ENCODE measurements at regions not wholly inside any gene's neighbourhood (a gene's known extent, or its start where the extent isn't known, plus 50 kb on each side); places are given as distances from the start of the nearest gene placed in this dataset.

DNA sequence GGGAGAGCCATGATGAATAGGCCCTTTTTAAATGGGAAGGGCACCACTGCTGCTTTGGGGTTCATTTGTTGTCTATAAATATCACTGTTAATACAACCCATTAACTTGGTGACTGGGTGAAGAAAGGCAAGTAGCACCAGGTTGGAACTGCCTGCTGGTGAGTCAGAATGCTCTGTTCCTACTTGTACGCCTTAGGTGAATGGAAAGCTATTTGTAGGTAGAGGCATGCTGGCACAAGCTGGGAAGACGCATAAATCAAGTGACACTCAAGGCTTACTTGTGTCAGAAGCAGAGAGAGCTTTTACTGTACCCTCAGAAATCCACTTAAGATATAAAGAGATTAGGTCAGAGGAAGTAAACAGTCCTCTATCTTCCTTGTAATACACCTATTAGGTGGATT, 142.5 kb downstream of the TMX1 start:
- Histone ChIP-seq H4K20me1 (ENCODE audit: insufficient read depth, low read length, poor library complexity, severe bottlenecking) (no peaks in the 10 kb centered on the region), H3K9me3 (ENCODE audit: insufficient read depth, low read depth, low read length) (no peaks in the 10 kb centered on the region), H3F3A (ENCODE audit: low read depth) (no peaks in the 10 kb centered on the region), H3K4me3 (ENCODE audit: low read length, poor library complexity, severe bottlenecking) (no peak overlapping the region), H3K36me3 (ENCODE audit: insufficient read depth, low read length) (no peaks in the 10 kb centered on the region), H3K79me2 (ENCODE audit: insufficient read depth, low read length) (no peaks in the 10 kb centered on the region), H3K9ac (ENCODE audit: low read depth, low read length, poor library complexity, severe bottlenecking) (no peak overlapping the region), H2AFZ (ENCODE audit: low read length) (no peak overlapping the region), H3K4me2 (ENCODE audit: low read depth, low read length, poor library complexity, severe bottlenecking) (no peak overlapping the region), H3K4me1 (ENCODE audit: insufficient read depth, low read length, poor library complexity, severe bottlenecking) (no peaks in the 10 kb centered on the region), H3K27me3 (ENCODE audit: insufficient read depth, low read length, poor library complexity, severe bottlenecking) (no peaks in the 10 kb centered on the region), H3K9me2 (replicated peaks; ENCODE audit: low read depth, low read length) (no peaks in the 10 kb centered on the region)
- TF ChIP-seq EZH2phosphoT487 (IDR thresholded peaks at IDR 0.05; ENCODE audit: borderline replicate concordance), result no peak
- TF ChIP-seq, protein P1, sequence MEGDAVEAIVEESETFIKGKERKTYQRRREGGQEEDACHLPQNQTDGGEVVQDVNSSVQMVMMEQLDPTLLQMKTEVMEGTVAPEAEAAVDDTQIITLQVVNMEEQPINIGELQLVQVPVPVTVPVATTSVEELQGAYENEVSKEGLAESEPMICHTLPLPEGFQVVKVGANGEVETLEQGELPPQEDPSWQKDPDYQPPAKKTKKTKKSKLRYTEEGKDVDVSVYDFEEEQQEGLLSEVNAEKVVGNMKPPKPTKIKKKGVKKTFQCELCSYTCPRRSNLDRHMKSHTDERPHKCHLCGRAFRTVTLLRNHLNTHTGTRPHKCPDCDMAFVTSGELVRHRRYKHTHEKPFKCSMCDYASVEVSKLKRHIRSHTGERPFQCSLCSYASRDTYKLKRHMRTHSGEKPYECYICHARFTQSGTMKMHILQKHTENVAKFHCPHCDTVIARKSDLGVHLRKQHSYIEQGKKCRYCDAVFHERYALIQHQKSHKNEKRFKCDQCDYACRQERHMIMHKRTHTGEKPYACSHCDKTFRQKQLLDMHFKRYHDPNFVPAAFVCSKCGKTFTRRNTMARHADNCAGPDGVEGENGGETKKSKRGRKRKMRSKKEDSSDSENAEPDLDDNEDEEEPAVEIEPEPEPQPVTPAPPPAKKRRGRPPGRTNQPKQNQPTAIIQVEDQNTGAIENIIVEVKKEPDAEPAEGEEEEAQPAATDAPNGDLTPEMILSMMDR (conservative IDR thresholded peaks at IDR 0.05; ENCODE audit: low read length), result no peak

DNA sequence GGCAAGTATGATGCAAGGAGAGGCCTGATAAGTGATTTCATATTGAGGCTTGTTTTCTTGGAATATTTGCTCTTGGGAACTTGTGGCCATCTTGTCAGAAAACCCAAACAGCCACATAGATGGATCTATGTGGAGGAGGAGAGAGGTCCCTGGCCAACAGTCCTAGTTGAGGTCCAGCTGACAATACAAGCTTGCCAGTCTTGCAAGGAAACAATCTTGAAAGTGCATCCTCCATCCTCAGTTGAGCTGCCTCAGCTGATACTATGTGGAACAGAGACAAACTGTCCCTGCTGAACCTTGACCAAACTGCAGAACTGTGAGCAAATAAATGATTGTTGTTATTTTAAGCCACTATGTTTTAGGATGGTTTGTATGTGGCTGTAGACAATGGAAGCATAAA, 146.4 kb downstream of the TMX1 start:
- Histone ChIP-seq H3K4me3 (ENCODE audit: low read length, poor library complexity, severe bottlenecking) (no peak overlapping the region), H3K9me2 (replicated peaks; ENCODE audit: low read depth, low read length) (no peaks in the 10 kb centered on the region), H3F3A (ENCODE audit: low read depth) (no peaks in the 10 kb centered on the region), H2AFZ (ENCODE audit: low read length) (no peak overlapping the region), H4K20me1 (ENCODE audit: insufficient read depth, low read length, poor library complexity, severe bottlenecking) (no peaks in the 10 kb centered on the region), H3K4me2 (ENCODE audit: low read depth, low read length, poor library complexity, severe bottlenecking) (no peak overlapping the region), H3K9me3 (ENCODE audit: insufficient read depth, low read depth, low read length) (no peaks in the 10 kb centered on the region), H3K36me3 (ENCODE audit: insufficient read depth, low read length) (no peaks in the 10 kb centered on the region), H3K79me2 (ENCODE audit: insufficient read depth, low read length) (no peaks in the 10 kb centered on the region), H3K4me1 (ENCODE audit: insufficient read depth, low read length, poor library complexity, severe bottlenecking) (no peaks in the 10 kb centered on the region), H3K27me3 (ENCODE audit: insufficient read depth, low read length, poor library complexity, severe bottlenecking) (no peaks in the 10 kb centered on the region), H3K9ac (ENCODE audit: low read depth, low read length, poor library complexity, severe bottlenecking) (no peak overlapping the region)
- TF ChIP-seq EZH2phosphoT487 (IDR thresholded peaks at IDR 0.05; ENCODE audit: borderline replicate concordance), result no peak
- TF ChIP-seq, protein P1 (conservative IDR thresholded peaks at IDR 0.05; ENCODE audit: low read length), result no peak

DNA sequence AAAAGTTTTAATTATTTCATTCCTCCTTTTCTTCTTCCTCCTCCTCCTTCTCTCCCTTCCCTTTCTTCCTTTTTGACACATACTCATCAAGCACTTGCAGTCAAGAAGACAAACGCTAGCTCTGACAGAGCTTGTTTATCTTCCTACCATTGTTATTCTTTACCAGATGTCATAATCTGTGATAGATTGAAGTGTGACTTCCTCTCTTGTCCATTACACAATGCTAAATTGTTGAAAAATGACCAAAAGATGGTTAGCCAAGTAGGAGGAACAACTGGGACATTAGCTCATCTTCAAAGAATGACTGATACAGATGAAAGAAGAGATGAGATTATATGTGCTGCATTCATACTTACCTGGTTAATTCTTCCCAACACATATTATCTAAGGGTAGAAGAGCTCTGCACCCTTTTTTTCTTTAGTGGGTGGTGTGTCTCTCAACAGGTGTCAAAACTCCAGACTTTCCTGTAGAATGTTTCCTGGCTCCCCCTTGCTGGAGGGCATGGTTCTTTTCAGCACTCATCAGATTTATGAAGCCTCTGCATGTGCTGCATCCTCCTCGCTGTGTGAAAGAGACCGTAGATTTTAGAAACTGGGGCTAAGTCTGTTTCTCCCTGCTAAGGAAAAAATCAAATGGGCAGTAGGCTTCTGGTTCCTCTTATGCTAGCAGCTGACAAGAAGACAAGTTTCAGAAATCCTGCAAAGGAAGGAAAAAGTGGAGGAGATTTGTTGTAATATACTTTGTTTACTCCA, 147.1 kb downstream of the TMX1 start:
- Histone ChIP-seq H3K9me2 (replicated peaks; ENCODE audit: low read depth, low read length) (no peaks in the 10 kb centered on the region), H3K4me3 (ENCODE audit: low read length, poor library complexity, severe bottlenecking) (no peak overlapping the region), H3K9me3 (ENCODE audit: insufficient read depth, low read depth, low read length) (no peaks in the 10 kb centered on the region), H3K4me2 (ENCODE audit: low read depth, low read length, poor library complexity, severe bottlenecking) (no peak overlapping the region), H3K36me3 (ENCODE audit: insufficient read depth, low read length) (no peaks in the 10 kb centered on the region), H3K27me3 (ENCODE audit: insufficient read depth, low read length, poor library complexity, severe bottlenecking) (no peaks in the 10 kb centered on the region), H3K9ac (ENCODE audit: low read depth, low read length, poor library complexity, severe bottlenecking) (no peak overlapping the region), H4K20me1 (ENCODE audit: insufficient read depth, low read length, poor library complexity, severe bottlenecking) (no peaks in the 10 kb centered on the region), H3K79me2 (ENCODE audit: insufficient read depth, low read length) (no peaks in the 10 kb centered on the region), H3F3A (ENCODE audit: low read depth) (no peaks in the 10 kb centered on the region), H3K4me1 (ENCODE audit: insufficient read depth, low read length, poor library complexity, severe bottlenecking) (no peaks in the 10 kb centered on the region), H2AFZ (ENCODE audit: low read length) (no peak overlapping the region)
- TF ChIP-seq, protein P1 (conservative IDR thresholded peaks at IDR 0.05; ENCODE audit: low read length), result no peak
- no peak for TF ChIP-seq EZH2phosphoT487 (IDR thresholded peaks at IDR 0.05; ENCODE audit: borderline replicate concordance)
